T-cell (primary cell): ENCODE measurements at regions not wholly inside any gene's neighbourhood (a gene's known extent, or its start where the extent isn't known, plus 50 kb on each side); places are given as distances from the start of the nearest gene placed in this dataset.

Experiments used
- ATAC-seq, 4 experiments: fragments of 200-7000 bp in 3 of 4; fragments of 150-1000 bp in 1 of 4; cut with Tn5 transposase; replicated peaks in 1 of 4; 1 replicate in 3 of 4; 2 replicates in 1 of 4; pipeline ENCODE4 v1.10.0; 2021; ENCODE audit warnings: moderate library complexity in 3 of 4, mild to moderate bottlenecking in 2 of 4, moderate number of reproducible peaks in 1 of 4
- CTCF ChIA-PET, 2 donors: fragments of 300-600 bp; sonication (Branson Sonifier 250); formaldehyde crosslinking; loops; one replicate each; lab custom pipeline; 2022; ENCODE audit warnings: antibody characterized with exemption in 2 of 2; lab: Charles Lee
- POLR2A ChIA-PET, 2 donors: fragments of 300-600 bp; sonication (Branson Sonifier 250); formaldehyde crosslinking; loops; one replicate each; lab custom pipeline; 2022; ENCODE audit warnings: antibody characterized with exemption in 2 of 2; lab: Charles Lee
- DNase-seq, 35 experiments: peaks; one replicate each; pipeline versions ENCODE4 v3.0.0 to v3.0.0-alpha.2; 2013 to 2023
- H3K27ac ChIP-seq: one replicate; pipeline ENCODE4 v1.5.1; 2013; ENCODE audit warnings: low read length
- H3K27me3 ChIP-seq, 2 experiments: replicated peaks in 1 of 2; 1 replicate in 1 of 2; 2 replicates in 1 of 2; pipeline versions ENCODE4 v1.6.1 to v1.7.0; 2013; ENCODE audit warnings: low read length in 1 of 2, mixed read lengths in 1 of 2; ENCODE audit not compliant: control insufficient read depth in 2 of 2, insufficient read depth in 2 of 2; ENCODE audit errors: extremely low read depth in 1 of 2
- H3K36me3 ChIP-seq, 2 donors: 1 replicate in 1 of 2; 2 replicates in 1 of 2; pipeline versions ENCODE4 v1.6.1 to v1.7.0; 2013; ENCODE audit warnings: low read length in 1 of 2; ENCODE audit not compliant: control insufficient read depth in 2 of 2, insufficient read depth in 1 of 2; ENCODE audit errors: extremely low read depth in 1 of 2
- H3K4me1 ChIP-seq, 2 experiments: 1 replicate in 1 of 2; 2 replicates in 1 of 2; pipeline versions ENCODE4 v1.6.1 to v1.7.0; 2013; ENCODE audit warnings: low read length in 2 of 2, mixed read lengths in 1 of 2; ENCODE audit not compliant: insufficient read depth in 2 of 2, control insufficient read depth in 1 of 2; ENCODE audit errors: extremely low read depth in 1 of 2
- H3K4me3 ChIP-seq, 2 donors: 1 replicate in 1 of 2; 2 replicates in 1 of 2; pipeline versions ENCODE4 v1.5.1 to v1.7.0; 2013; ENCODE audit warnings: mild to moderate bottlenecking in 2 of 2, low read length in 1 of 2, moderate library complexity in 1 of 2; ENCODE audit not compliant: control insufficient read depth in 1 of 2; ENCODE audit errors: extremely low read depth in 1 of 2
- H3K9me3 ChIP-seq: 2 replicates; pipeline ENCODE4 v1.7.0; 2013
- H3K27ac Mint-ChIP-seq, 2 donors: one replicate each; pipeline ENCODE4 v1.8.0; 2020 to 2021; ENCODE audit warnings: mild to moderate bottlenecking in 2 of 2, mixed read lengths in 2 of 2
- H3K27me3 Mint-ChIP-seq, 2 donors: one replicate each; pipeline ENCODE4 v1.8.0; 2021 to 2022; ENCODE audit warnings: mixed read lengths in 2 of 2
- H3K36me3 Mint-ChIP-seq: one replicate; pipeline ENCODE4 v1.8.0; 2021; ENCODE audit warnings: mixed read lengths
- H3K4me1 Mint-ChIP-seq, 3 donors: one replicate each; pipeline ENCODE4 v1.8.0; 2020 to 2022; ENCODE audit warnings: mixed read lengths in 3 of 3, mild to moderate bottlenecking in 1 of 3
- H3K4me3 Mint-ChIP-seq, 3 donors: one replicate each; pipeline ENCODE4 v1.8.0; 2020 to 2022; ENCODE audit warnings: mild to moderate bottlenecking in 3 of 3, mixed read lengths in 3 of 3, moderate library complexity in 3 of 3
- H3K9me3 Mint-ChIP-seq, 3 donors: one replicate each; pipeline ENCODE4 v1.8.0; 2020 to 2022; ENCODE audit warnings: mixed read lengths in 3 of 3
- whole genome bisulfite sequencing: methylation state at CpG from one replicate; pipeline ENCODE4 v1.1.5; 2013; ENCODE audit warnings: missing lambda C conversion rate; ENCODE audit not compliant: insufficient coverage; 5-methylcytosine and 5-hydroxymethylcytosine counted together

DNA sequence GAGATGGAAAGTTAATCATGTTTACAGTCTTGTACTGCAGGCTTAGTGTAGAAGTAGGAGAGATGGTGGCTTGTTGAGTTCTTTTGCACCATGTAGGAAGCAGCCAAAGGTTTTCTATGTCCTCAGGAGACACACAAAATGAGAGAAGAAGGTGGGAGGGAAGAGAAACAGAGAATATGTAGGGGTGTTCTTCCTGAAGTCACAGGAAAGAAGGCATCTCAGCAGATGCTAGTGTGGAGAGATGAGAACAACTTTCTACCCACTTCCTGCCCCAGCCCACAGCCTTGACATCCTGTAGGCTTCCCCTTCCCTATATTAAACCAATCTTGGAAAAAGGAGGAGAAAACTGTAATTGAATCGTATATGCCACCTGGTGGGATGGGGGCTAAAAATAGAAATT lies 217.0 kb downstream of the S1PR1 start:
- Mint-ChIP-seq H3K9me3 (no peaks in the 10 kb centered on the region), H3K4me3 (peak overlapping the region in 1 of 3 donors; percentile 43), H3K36me3 (no peaks in the 10 kb centered on the region), H3K27ac (peak overlapping the region; percentile 79 to 81), H3K4me1 (peaks cover 33 to 41% (median 39%) of the 10 kb centered on the region in 3 donors), H3K27me3 (peaks cover 0 to 2% of the 10 kb centered on the region in 2 donors)
- H3K4me1 ChIP-seq = peaks cover 20 to 29% of the 10 kb centered on the region in 2 experiments
- H3K4me3 ChIP-seq = no peak overlapping the region
- WGBS = no CpG with 5 or more reads among the region's 1 CpG
- peak overlapping the region; percentile 31 for H3K27ac ChIP-seq
- no peaks in the 10 kb centered on the region for H3K36me3 ChIP-seq
- H3K9me3 ChIP-seq = no peaks in the 10 kb centered on the region
- peak in 3 of 4 experiments; percentile 68 to 76 (median 69) for ATAC-seq
- no peaks in the 10 kb centered on the region for H3K27me3 ChIP-seq
- DNase-seq = peak in 3 of 35 experiments; percentile 3 to 11 (median 5)
- CTCF ChIA-PET = interaction anchor here in 1 of 2 donors (0.5 kb wide), 1 partner anchor 532 kb away, joined by 3 read pairs; no protein-coding TSS in a partner anchor
- POLR2A ChIA-PET = no interaction called here

- Mint-ChIP-seq H3K4me1 (peaks cover 33 to 41% (median 39%) of the 10 kb centered on the region in 3 donors), H3K4me3 (no peak overlapping the region), H3K36me3 (no peaks in the 10 kb centered on the region), H3K27ac (no peak overlapping the region), H3K9me3 (no peaks in the 10 kb centered on the region), H3K27me3 (peaks cover 0 to 2% of the 10 kb centered on the region in 2 donors)
- no peaks in the 10 kb centered on the region for H3K27me3 ChIP-seq
- DNase-seq (no peak), ATAC-seq (no peak)
- CTCF ChIA-PET = interaction anchor here in 1 of 2 donors (0.6 to 1.1 kb wide), 2 partner anchors 51 to 1107 kb away, joined by 3 to 4 read pairs; no protein-coding TSS in a partner anchor
- no peaks in the 10 kb centered on the region for H3K9me3 ChIP-seq
- POLR2A ChIA-PET = no interaction called here
- 100% methylated on average over 1 of the region's 4 CpGs for WGBS
- no peaks in the 10 kb centered on the region for H3K36me3 ChIP-seq
- H3K4me1 ChIP-seq = peaks cover 20 to 29% of the 10 kb centered on the region in 2 experiments
- no peak overlapping the region for H3K27ac ChIP-seq
- H3K4me3 ChIP-seq = no peak overlapping the region
These were observed 218.3 kb downstream of the S1PR1 start for GRCh38 chr1:101455166-101455565.

DNA sequence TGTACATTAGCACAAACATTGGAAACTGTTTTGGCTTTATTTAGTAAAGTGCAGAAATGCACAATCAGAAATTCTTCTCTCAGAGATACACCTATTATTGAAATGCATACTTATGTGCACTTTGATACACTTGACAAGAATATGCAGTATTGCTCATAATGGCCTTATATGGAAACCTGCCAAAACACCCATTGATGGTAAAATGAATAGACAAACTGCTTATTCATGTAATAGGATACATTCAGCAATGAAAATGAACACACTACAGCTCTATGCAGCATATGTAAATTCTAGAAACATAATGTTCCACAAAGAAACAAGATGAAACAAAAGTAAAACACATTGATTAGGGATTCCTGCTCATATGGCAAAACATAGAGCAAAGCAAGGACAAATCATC lies 223.9 kb downstream of the S1PR1 start:
- no peaks in the 10 kb centered on the region for H3K4me1 Mint-ChIP-seq
- H3K4me3 ChIP-seq = no peak overlapping the region
- no peak overlapping the region for H3K27ac ChIP-seq
- ChIA-PET CTCF (no interaction called here), POLR2A (no interaction called here)
- no peaks in the 10 kb centered on the region for H3K9me3 ChIP-seq
- H3K27ac Mint-ChIP-seq = no peak overlapping the region
- H3K27me3 Mint-ChIP-seq = peaks cover 0 to 2% of the 10 kb centered on the region in 2 donors
- ATAC-seq = no peak
- H3K36me3 ChIP-seq = no peaks in the 10 kb centered on the region
- peaks cover 0 to 3% (median 0%) of the 10 kb centered on the region in 3 donors for H3K9me3 Mint-ChIP-seq
- H3K27me3 ChIP-seq = no peaks in the 10 kb centered on the region
- H3K4me3 Mint-ChIP-seq = no peak overlapping the region
- no peaks in the 10 kb centered on the region for H3K4me1 ChIP-seq
- no peaks in the 10 kb centered on the region for H3K36me3 Mint-ChIP-seq
- no peak for DNase-seq

DNA sequence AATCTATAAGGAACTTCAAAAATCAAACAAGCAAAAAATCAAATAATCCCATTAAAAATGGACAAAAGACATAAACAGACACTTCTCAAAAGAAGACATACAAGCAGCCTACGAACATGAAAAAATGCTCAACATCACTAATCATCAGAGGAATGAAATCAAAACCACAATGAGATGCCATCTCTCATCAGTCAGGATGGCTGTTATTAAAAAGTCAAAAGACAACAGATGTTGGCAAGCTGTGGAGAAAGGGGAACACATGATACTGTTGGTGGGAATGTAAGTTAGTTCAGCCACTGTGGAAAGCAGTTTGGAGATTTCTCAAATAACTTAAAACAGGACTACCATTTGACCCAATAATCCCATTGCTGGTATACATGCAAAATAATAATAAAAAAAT lies 226.4 kb downstream of the S1PR1 start:
- Mint-ChIP-seq H3K9me3 (peaks cover 0 to 3% (median 0%) of the 10 kb centered on the region in 3 donors), H3K4me3 (no peak overlapping the region), H3K4me1 (no peaks in the 10 kb centered on the region), H3K36me3 (no peaks in the 10 kb centered on the region), H3K27ac (no peak overlapping the region), H3K27me3 (no peaks in the 10 kb centered on the region)
- ATAC-seq (no peak), DNase-seq (no peak)
- ChIA-PET POLR2A (no interaction called here), CTCF (interaction anchor here in 1 of 2 donors (0.7 kb wide), 1 partner anchor 16 kb away, joined by 8 read pairs; no protein-coding TSS in a partner anchor)
- H3K4me1 ChIP-seq = no peaks in the 10 kb centered on the region
- no peak overlapping the region for H3K4me3 ChIP-seq
- H3K36me3 ChIP-seq = no peaks in the 10 kb centered on the region
- WGBS = no CpG with 5 or more reads among the region's 1 CpG
- no peak overlapping the region for H3K27ac ChIP-seq
- no peaks in the 10 kb centered on the region for H3K9me3 ChIP-seq
- H3K27me3 ChIP-seq = no peaks in the 10 kb centered on the region

DNA sequence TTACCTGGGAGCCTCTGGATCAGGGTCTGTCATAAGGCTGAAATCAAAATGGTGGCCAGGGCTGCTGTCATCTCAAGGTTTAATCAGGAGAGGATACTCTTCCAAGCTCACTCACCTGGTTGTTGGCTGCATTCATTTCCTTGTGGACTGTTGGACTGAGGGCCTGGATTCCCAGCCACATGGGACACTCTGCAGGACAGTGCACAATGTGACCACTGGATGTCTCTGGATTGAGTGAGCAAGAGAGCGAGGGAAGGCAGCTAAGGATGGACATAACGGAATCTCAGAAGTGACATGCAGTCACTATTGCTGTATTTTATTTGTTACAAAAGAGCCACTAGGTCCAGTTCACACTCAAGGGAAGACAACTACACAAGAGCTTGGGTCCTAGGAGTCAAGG lies 229.1 kb downstream of the S1PR1 start:
- ChIA-PET POLR2A (no interaction called here), CTCF (no interaction called here)
- H3K4me1 Mint-ChIP-seq = no peaks in the 10 kb centered on the region
- Histone ChIP-seq H3K27ac (no peak overlapping the region), H3K4me3 (no peak overlapping the region), H3K4me1 (no peaks in the 10 kb centered on the region), H3K27me3 (no peaks in the 10 kb centered on the region), H3K36me3 (no peaks in the 10 kb centered on the region), H3K9me3 (no peaks in the 10 kb centered on the region)
- no peaks in the 10 kb centered on the region for H3K36me3 Mint-ChIP-seq
- no CpG with 5 or more reads among the region's 2 CpGs for WGBS
- ATAC-seq = no peak
- no peak for DNase-seq
- no peak overlapping the region for H3K4me3 Mint-ChIP-seq
- H3K9me3 Mint-ChIP-seq = peaks cover 0 to 4% (median 3%) of the 10 kb centered on the region in 3 donors
- H3K27ac Mint-ChIP-seq = no peak overlapping the region
- H3K27me3 Mint-ChIP-seq = no peaks in the 10 kb centered on the region

- peaks cover 7% of the 10 kb centered on the region for H3K36me3 Mint-ChIP-seq
- H3K27me3 Mint-ChIP-seq = no peaks in the 10 kb centered on the region
- peaks cover 9 to 18% (median 16%) of the 10 kb centered on the region in 3 donors for H3K9me3 Mint-ChIP-seq
- no peaks in the 10 kb centered on the region for H3K9me3 ChIP-seq
- DNase-seq = peak in 1 of 35 experiments; percentile 8
- H3K4me3 Mint-ChIP-seq = no peak overlapping the region
- H3K36me3 ChIP-seq = no peaks in the 10 kb centered on the region
- WGBS = no CpG with 5 or more reads among the region's 1 CpG
- ChIA-PET CTCF (interaction anchor here in 1 of 2 donors (0.6 kb wide), 1 partner anchor 183 kb away, joined by 3 read pairs; no protein-coding TSS in a partner anchor), POLR2A (interaction anchor here (0.6 kb wide), 4 partner anchors 88 to 1819 kb away, joined by 3 to 5 read pairs (median 3); no protein-coding TSS in a partner anchor)
- no peaks in the 10 kb centered on the region for H3K4me1 Mint-ChIP-seq
- H3K27me3 ChIP-seq = peaks cover 0 to 3% of the 10 kb centered on the region in 2 experiments
- no peak for ATAC-seq
- H3K4me3 ChIP-seq = no peak overlapping the region
- H3K27ac Mint-ChIP-seq = no peak overlapping the region
- H3K4me1 ChIP-seq = peaks cover 0 to 3% of the 10 kb centered on the region in 2 experiments
- no peak overlapping the region for H3K27ac ChIP-seq
These were observed 237.3 kb downstream of the S1PR1 start for GRCh38 chr1:101474039-101474665.
